Gastroesophageal sphincter (tissue), 4 donors: ENCODE measurements at regions not wholly inside any gene's neighbourhood (a gene's known extent, or its start where the extent isn't known, plus 50 kb on each side); places are given as distances from the start of the nearest gene placed in this dataset.

Source experiments
- ATAC-seq: fragments of 150-250 bp; one replicate; pipeline ENCODE4 v1.9.1; 2016; ENCODE audit warnings: mild to moderate bottlenecking, moderate library complexity
- H3K27ac ChIP-seq, 4 donors: fragments of 200-600 bp; sonication (generic) in 3 of 4; 1 replicate in 3 of 4; 2 replicates in 1 of 4; pipeline ENCODE4 v1.5.1; 2016 to 2019
- H3K27me3 ChIP-seq: fragments of 200-600 bp; sonication (generic); one replicate; pipeline ENCODE4 v1.5.1; 2019
- H3K36me3 ChIP-seq, 2 donors: fragments of 200-600 bp; sonication (generic); one replicate each; pipeline ENCODE4 v1.5.1; 2019; ENCODE audit warnings: control low read depth in 1 of 2
- H3K4me1 ChIP-seq, 3 donors: fragments of 200-600 bp; sonication (generic); 1 replicate in 2 of 3; 2 replicates in 1 of 3; pipeline ENCODE4 v1.5.1; 2016 to 2019; ENCODE audit warnings: control low read depth in 2 of 3
- H3K4me3 ChIP-seq, 2 donors: fragments of 200-600 bp; sonication (generic); one replicate each; pipeline ENCODE4 v1.5.1; 2019; ENCODE audit warnings: mild to moderate bottlenecking in 1 of 2, moderate library complexity in 1 of 2
- H3K9me3 ChIP-seq, 3 donors: fragments of 200-600 bp; sonication (generic); one replicate each; pipeline ENCODE4 v1.5.1; 2017 to 2019; ENCODE audit warnings: control low read depth in 2 of 3
- CTCF ChIP-seq, 4 experiments: fragments of 200-600 bp in 2 of 4; fragments of 450-650 bp in 2 of 4; sonication (generic) in 1 of 4; IDR thresholded peaks; one replicate each; pipeline ENCODE4 v1.5.1; 2017 to 2019; ENCODE audit warnings: antibody characterized with exemption in 4 of 4, mild to moderate bottlenecking in 2 of 4, moderate library complexity in 2 of 4
- EP300 ChIP-seq: sonication (generic); formaldehyde crosslinking; IDR thresholded peaks from one replicate; pipeline ENCODE4 v1.6.1; 2017; ENCODE audit warnings: antibody characterized with exemption, mild to moderate bottlenecking
- POLR2A ChIP-seq, 2 donors: fragments of 450-650 bp; IDR thresholded peaks; one replicate each; pipeline ENCODE4 v1.6.1; 2017; ENCODE audit warnings: antibody characterized with exemption in 2 of 2, mild to moderate bottlenecking in 2 of 2, moderate library complexity in 1 of 2
- POLR2AphosphoS5 ChIP-seq: sonication (generic); formaldehyde crosslinking; IDR thresholded peaks from one replicate; pipeline ENCODE4 v1.6.1; 2017; ENCODE audit warnings: antibody characterized with exemption
- WGBS, 2 donors: methylation state at CpG; one replicate each; pipeline ENCODE4 v1.1.5; 2018; ENCODE audit warnings: low coverage in 1 of 2; 5-methylcytosine and 5-hydroxymethylcytosine counted together

GRCh38 chr6:22106961-22107360, 189.9 kb downstream of the PRL start:
- Histone ChIP-seq H3K36me3 (no peaks in the 10 kb centered on the region), H3K4me1 (no peaks in the 10 kb centered on the region), H3K27me3 (no peaks in the 10 kb centered on the region), H3K4me3 (no peak overlapping the region), H3K9me3 (no peaks in the 10 kb centered on the region), H3K27ac (no peak overlapping the region)
- WGBS, 2 donors = 75% methylated on average over 2 to 3 of the region's 3 CpGs
- no peak for TF ChIP-seq CTCF (IDR thresholded peaks at IDR 0.05)
- TF ChIP-seq POLR2AphosphoS5 = no peak
- no peak for TF ChIP-seq POLR2A (IDR thresholded peaks at IDR 0.05)
- TF ChIP-seq EP300 = no peak
- ATAC-seq = no peak

GRCh38 chr6:22108199-22108598, 188.6 kb downstream of the PRL start:
- 52% methylated on average over 5 of the region's 7 CpGs; no CpG with 5 or more reads in 1 of the 2 donors for WGBS, 2 donors
- no peak overlapping the region for H3K27ac ChIP-seq

GRCh38 chr6:22110061-22110460, 186.8 kb downstream of the PRL start:
- no peak for ATAC-seq
- H3K36me3 ChIP-seq = no peaks in the 10 kb centered on the region

More at GRCh38 chr6:22108199-22108598, 188.6 kb downstream of the PRL start:
- Histone ChIP-seq H3K9me3 (no peaks in the 10 kb centered on the region), H3K4me1 (no peaks in the 10 kb centered on the region), H3K4me3 (no peak overlapping the region), H3K36me3 (no peaks in the 10 kb centered on the region), H3K27me3 (no peaks in the 10 kb centered on the region)
- ATAC-seq = no peak
- TF ChIP-seq CTCF (IDR thresholded peaks at IDR 0.05) (no peak), POLR2A (IDR thresholded peaks at IDR 0.05) (no peak), POLR2AphosphoS5 (no peak), EP300 (no peak)

DNA sequence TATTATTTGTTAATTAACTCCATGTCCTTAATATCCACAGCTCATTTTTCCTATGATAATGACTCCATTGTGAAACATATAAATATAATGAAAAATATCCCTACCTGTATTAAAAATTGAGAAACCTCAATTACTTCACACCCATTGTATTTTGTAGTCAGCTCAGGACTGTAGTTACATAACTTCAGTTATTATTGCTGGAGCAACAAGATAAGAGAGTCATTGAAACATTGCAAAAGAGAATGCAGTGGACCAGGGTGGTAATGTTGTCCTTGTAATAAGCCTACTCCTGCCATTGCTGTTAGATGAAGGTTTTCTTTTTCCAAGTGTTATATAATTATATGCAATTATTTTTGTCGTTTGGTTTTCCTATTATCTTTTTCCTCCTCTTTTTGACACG, 184.4 kb downstream of the PRL start:
- Histone ChIP-seq H3K27me3 (no peaks in the 10 kb centered on the region), H3K9me3 (no peaks in the 10 kb centered on the region), H3K36me3 (no peaks in the 10 kb centered on the region), H3K4me3 (no peak overlapping the region), H3K4me1 (no peaks in the 10 kb centered on the region), H3K27ac (no peak overlapping the region)
- no peak for ATAC-seq
- 34 to 42% methylated on average over 2 of the region's 2 CpGs for WGBS, 2 donors
- TF ChIP-seq POLR2A (IDR thresholded peaks at IDR 0.05) (no peak), CTCF (IDR thresholded peaks at IDR 0.05) (no peak), EP300 (no peak), POLR2AphosphoS5 (no peak)

More at GRCh38 chr6:22110061-22110460, 186.8 kb downstream of the PRL start:
- H3K27me3 ChIP-seq = no peaks in the 10 kb centered on the region
- no peak overlapping the region for H3K4me3 ChIP-seq
- TF ChIP-seq POLR2AphosphoS5 = no peak
- TF ChIP-seq EP300 = no peak
- TF ChIP-seq POLR2A (IDR thresholded peaks at IDR 0.05) = no peak
- no peak for TF ChIP-seq CTCF (IDR thresholded peaks at IDR 0.05)
- H3K9me3 ChIP-seq = no peaks in the 10 kb centered on the region
- 92 to 94% methylated on average over 5 of the region's 6 CpGs for WGBS, 2 donors
- H3K4me1 ChIP-seq = no peaks in the 10 kb centered on the region
- H3K27ac ChIP-seq = no peak overlapping the region

DNA sequence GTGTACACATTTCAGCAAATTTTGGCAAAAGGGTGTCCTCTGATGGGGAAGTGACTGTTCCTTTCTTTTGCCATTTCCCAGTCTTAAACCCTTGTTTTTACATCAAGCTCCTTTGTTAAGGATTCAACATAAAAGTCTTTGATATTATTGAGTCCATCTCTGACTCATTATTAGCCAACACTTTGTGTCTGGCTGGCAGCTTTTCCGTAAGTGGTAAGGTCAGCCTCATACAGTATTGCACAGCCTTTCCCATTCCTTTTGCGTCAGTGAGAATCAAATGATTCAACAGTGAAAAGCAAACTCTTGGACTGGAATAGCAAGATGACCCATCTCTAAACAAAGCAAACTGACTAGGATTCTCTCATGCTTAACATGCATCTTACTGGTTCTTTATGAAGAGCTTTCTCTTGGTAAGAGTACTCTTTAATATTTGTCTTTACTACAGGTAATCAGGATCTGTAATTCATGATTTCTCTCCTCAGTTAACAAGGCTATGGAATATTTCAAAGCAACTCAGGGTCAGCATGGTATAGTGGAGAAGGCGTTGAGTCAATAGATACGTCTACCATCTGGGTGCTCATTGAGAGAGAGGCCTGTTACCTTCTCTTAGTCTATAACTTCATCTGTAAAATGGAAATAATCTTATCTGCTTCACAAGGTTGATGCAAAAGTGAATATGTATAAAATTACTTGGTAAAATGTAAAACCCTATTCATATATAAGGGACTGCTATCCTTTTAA, 183.6 kb downstream of the PRL start:
- Histone ChIP-seq H3K9me3 (no peaks in the 10 kb centered on the region), H3K4me3 (no peak overlapping the region), H3K27ac (peak overlapping the region in 1 of 4 donors; percentile 22), H3K27me3 (no peaks in the 10 kb centered on the region), H3K4me1 (no peaks in the 10 kb centered on the region), H3K36me3 (no peaks in the 10 kb centered on the region)
- WGBS, 2 donors = 52 to 53% methylated on average over 4 of the region's 4 CpGs
- ATAC-seq = peak; percentile 87
- TF ChIP-seq POLR2AphosphoS5 (peak; percentile 54), POLR2A (IDR thresholded peaks at IDR 0.05) (no peak)
